Activated CD4-positive, alpha-beta T cell treated with anti-CD3 and anti-CD28 coated beads for 36 hours (primary cell): ENCODE measurements at regions not wholly inside any gene's neighbourhood (a gene's known extent, or its start where the extent isn't known, plus 50 kb on each side); places are given as distances from the start of the nearest gene placed in this dataset.

Experiments used
- ATAC-seq: fragments of 200-7000 bp; cut with Tn5 transposase; one replicate; pipeline ENCODE4 v1.10.0; 2021; ENCODE audit warnings: mild to moderate bottlenecking, moderate library complexity
- CTCF ChIA-PET: fragments of 350-600 bp; sonication (Branson Sonifier 250); formaldehyde crosslinking; loops from one replicate; lab custom pipeline; 2021; ENCODE audit warnings: antibody characterized with exemption; lab: Charles Lee
- POLR2A ChIA-PET: fragments of 350-600 bp; sonication (Branson Sonifier 250); formaldehyde crosslinking; loops from one replicate; lab custom pipeline; 2021; ENCODE audit warnings: antibody characterized with exemption, inconsistent platforms; lab: Charles Lee
- DNase-seq: peaks from one replicate; pipeline ENCODE4 v3.0.0-alpha.2; 2020
- H3K27ac Mint-ChIP-seq: one replicate; pipeline ENCODE4 v1.8.0; 2021; ENCODE audit warnings: mixed read lengths
- H3K27me3 Mint-ChIP-seq: one replicate; pipeline ENCODE4 v1.8.0; 2021; ENCODE audit warnings: mixed read lengths
- H3K36me3 Mint-ChIP-seq: one replicate; pipeline ENCODE4 v1.8.0; 2021; ENCODE audit warnings: low read depth, mixed read lengths
- H3K4me1 Mint-ChIP-seq: one replicate; pipeline ENCODE4 v1.8.0; 2021; ENCODE audit warnings: mixed read lengths
- H3K4me3 Mint-ChIP-seq: one replicate; pipeline ENCODE4 v1.8.0; 2021; ENCODE audit warnings: mild to moderate bottlenecking, moderate library complexity, mixed read lengths
- H3K9me3 Mint-ChIP-seq: one replicate; pipeline ENCODE4 v1.8.0; 2021; ENCODE audit warnings: low read depth, mixed read lengths
- intact Hi-C, 2 experiments: fragments of 100-400 bp; cut with DNase I in 1 of 2; cut with micrococcal nuclease in 1 of 2; formaldehyde crosslinking; loops; one replicate each; pipeline versions ENCODE4 v1.14.2 to v1.15.1; 2022 to 2024; cut with DNase I, micrococcal nuclease

DNA sequence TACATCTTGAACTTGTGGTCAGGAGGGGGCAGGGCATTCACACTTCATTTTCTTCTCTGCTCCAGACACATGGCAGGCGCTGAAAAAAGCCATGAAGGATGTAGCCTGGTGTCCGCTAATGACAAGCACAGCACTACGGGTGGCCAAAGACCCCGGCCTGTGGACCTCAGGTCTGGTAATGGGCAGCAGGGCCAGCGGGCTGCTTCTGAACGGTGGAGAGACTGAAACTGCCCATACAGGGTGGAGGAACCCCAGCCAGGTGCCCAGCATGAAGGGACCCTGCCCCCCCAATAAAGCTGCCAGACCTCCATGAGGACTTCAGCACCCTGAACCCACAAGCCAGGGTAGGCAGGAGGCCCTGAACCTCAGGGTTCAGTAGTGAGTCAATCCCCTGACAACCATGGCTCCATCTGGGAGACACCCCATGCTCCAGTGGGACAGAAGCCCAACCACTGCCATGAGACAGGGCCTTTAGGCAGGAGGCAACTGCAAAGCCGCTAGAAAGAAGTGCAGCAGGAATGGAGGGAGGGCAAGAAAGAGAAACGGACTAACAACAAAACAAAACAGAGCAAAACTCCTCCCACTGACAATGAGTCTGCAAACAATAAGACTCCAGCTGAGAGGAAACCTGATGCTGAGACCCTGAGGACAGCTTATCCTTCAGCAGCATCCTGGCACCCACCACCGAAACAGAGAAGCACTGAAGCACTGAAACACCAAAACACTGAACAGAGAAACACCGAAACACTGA is 140.2 kb upstream of the PPP2R2D start:
- Mint-ChIP-seq H3K27me3 (peaks cover 16% of the 10 kb centered on the region), H3K4me1 (no peaks in the 10 kb centered on the region), H3K27ac (no peak overlapping the region), H3K36me3 (no peaks in the 10 kb centered on the region), H3K9me3 (no peaks in the 10 kb centered on the region), H3K4me3 (no peak overlapping the region)
- ATAC-seq, result no peak
- no peak for DNase-seq
- CTCF ChIA-PET, result interaction anchor here (0.7 kb wide), 1 partner anchor 9 kb away, joined by 3 read pairs; no protein-coding TSS in a partner anchor
- intact Hi-C loops, result no loop called here
- POLR2A ChIA-PET, result no interaction called here

DNA sequence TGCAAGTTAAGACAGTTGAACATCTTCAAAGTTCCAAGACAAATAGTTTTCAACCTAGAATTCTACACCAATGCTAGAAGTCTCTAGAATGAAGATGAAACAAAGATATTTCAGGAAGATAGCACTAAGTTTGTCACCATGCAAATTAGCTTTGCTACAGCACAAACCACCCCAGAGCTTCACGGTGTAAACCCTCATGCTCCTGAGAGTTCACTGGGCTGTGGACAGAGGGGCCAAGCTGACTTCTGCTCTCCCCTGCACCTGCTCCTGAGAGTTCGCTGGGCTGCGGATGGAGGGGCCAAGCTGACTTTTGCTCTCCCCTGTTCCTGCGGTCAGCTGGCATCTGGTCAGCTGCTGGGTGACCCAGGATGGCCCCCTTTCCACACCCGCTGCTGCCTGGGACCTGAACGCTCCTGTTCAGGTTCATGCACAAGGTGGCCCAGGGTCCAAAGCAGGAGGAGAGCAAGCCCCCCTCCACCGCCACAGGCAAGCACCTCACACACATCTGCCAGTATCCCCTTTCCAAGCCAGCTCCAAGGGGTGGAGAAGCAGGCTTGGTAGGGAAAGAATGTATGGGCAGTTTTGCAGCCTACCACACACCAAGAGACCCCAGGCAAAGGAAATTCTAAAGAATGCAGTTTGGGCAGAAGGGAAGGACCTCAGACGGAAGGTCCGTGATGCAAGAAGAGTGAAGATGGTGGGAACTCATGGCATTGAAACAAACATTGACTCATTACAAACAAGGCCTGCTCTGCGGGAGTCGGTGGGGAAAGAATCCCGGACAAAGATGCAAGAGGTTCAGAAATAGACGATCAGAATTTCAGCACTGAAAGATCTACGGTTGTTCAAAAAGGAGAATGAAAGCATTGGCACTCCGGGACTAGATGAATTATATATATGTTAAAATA is 137.8 kb upstream of the PPP2R2D start:
- Mint-ChIP-seq H3K9me3 (no peaks in the 10 kb centered on the region), H3K4me1 (no peaks in the 10 kb centered on the region), H3K27ac (no peak overlapping the region), H3K36me3 (no peaks in the 10 kb centered on the region), H3K27me3 (peaks cover 16% of the 10 kb centered on the region), H3K4me3 (no peak overlapping the region)
- ChIA-PET POLR2A (no interaction called here), CTCF (no interaction called here)
- DNase-seq (no peak), ATAC-seq (no peak)
- intact Hi-C loops, result no loop called here

DNA sequence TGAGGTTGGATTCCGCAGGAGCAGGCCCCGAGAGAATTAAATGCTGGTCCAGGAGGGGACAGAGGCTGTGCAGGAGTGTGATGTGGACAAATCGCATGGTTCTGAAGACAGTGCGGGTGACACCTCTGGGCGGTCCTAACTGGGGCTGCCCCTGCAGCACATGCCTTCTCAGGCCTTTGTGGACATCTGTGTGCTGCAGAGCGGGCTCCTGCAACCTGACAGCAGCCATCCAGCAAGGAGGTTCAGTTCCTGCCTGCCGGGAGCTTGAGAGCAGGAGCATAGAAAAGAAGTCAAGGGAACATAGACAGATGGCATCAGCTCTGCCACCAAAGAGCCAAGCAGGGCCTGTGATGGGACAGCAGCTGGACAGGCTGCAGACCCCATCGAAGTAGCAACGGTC is 135.9 kb upstream of the PPP2R2D start:
- intact Hi-C loops, result no loop called here
- no peaks in the 10 kb centered on the region for H3K4me1 Mint-ChIP-seq
- H3K27ac Mint-ChIP-seq, result no peak overlapping the region
- POLR2A ChIA-PET, result no interaction called here
- CTCF ChIA-PET, result no interaction called here
- H3K9me3 Mint-ChIP-seq, result no peaks in the 10 kb centered on the region
- no peaks in the 10 kb centered on the region for H3K36me3 Mint-ChIP-seq
- no peak for ATAC-seq
- no peak overlapping the region for H3K4me3 Mint-ChIP-seq
- DNase-seq, result no peak
- H3K27me3 Mint-ChIP-seq, result peaks cover 13% of the 10 kb centered on the region

DNA sequence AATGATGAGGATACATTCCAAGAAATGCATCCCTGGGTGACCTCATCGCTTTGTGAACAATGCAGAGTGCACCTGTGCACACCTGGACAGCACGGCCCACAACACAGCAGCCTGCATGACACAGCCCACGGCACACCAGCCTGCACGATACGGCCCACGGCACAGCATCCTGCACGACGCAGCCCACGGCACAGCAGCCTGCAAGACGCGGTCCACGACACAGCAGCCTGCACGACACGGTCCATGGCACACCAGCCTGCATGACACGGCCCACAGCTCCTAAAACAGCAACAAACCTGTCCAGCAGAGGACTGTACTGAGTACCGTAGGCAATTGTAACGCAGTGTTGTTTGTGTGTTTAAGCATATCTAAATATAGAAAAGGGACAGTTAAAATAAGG is 134.7 kb upstream of the PPP2R2D start:
- intact Hi-C loops, result no loop called here
- no peak for ATAC-seq
- ChIA-PET POLR2A (no interaction called here), CTCF (no interaction called here)
- DNase-seq, result no peak
- H3K27ac Mint-ChIP-seq, result no peak overlapping the region
- no peaks in the 10 kb centered on the region for H3K9me3 Mint-ChIP-seq
- H3K36me3 Mint-ChIP-seq, result no peaks in the 10 kb centered on the region
- H3K4me3 Mint-ChIP-seq, result no peak overlapping the region
- no peaks in the 10 kb centered on the region for H3K4me1 Mint-ChIP-seq
- peaks cover 7% of the 10 kb centered on the region for H3K27me3 Mint-ChIP-seq

DNA sequence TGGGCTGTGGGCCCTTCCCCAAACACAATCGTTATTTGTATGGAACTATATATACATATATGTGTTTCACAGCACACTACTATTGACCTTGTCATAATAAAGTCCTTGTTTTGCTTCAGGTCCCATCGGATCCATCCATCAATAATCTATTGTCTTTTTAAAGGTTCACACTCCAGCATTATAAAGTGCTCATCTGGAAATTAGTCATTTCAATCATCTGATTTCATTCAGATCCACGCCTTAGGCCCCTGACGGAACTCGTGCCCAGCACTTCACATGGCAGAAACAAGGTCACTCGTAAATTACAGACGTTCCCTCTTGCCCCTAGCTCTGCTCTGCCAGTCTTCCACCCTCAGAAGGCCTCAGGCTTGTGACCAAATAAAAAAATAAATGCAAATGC is 133.1 kb upstream of the PPP2R2D start:
- intact Hi-C loops, result no loop called here
- Mint-ChIP-seq H3K4me3 (no peak overlapping the region), H3K27ac (no peak overlapping the region), H3K4me1 (no peaks in the 10 kb centered on the region), H3K9me3 (no peaks in the 10 kb centered on the region), H3K36me3 (no peaks in the 10 kb centered on the region), H3K27me3 (peaks cover 2% of the 10 kb centered on the region)
- ATAC-seq (no peak), DNase-seq (no peak)
- CTCF ChIA-PET, result interaction anchor here (0.6 kb wide), 1 partner anchor 328 kb away, joined by 3 read pairs; no protein-coding TSS in a partner anchor
- POLR2A ChIA-PET, result no interaction called here

DNA sequence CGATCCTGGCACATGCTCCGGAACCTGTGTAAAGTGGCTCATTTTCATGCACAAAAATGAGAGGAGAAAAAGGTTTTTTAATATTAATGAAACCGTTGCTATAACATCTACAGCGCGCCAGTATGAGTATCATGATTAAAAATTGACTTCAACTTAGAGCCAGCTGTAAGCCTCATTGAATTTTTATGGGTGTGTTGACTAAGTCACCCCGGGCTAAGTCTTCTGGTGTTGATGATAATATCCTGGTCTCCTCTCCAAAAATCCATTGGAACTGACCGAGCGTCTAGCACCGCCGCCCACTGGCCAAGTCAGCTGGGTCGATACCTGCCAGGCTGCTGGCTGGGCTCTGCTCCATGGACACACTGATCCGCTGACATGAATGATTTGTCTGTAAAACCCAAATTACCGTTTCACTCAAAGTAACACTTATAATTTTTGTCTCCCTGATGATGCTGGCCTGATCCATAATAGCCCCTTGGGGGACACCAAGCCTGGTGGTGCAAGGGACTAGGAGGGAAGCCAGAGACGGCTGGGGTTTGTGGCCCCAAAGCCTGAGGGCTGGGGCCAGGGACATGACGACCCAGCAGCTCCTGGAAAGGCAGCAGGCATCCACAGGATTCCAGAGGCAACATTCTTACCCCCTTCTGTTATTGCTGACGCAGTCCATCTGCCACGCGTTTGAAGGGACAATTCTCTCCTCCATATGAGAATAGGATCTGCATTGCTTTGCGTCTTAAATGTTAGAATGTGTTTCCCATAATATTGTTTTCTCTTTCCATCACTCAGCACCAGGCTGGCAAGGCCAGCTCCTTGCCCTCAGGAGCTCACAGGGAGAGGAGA is 131.0 kb upstream of the PPP2R2D start:
- ATAC-seq (no peak), DNase-seq (no peak)

DNA sequence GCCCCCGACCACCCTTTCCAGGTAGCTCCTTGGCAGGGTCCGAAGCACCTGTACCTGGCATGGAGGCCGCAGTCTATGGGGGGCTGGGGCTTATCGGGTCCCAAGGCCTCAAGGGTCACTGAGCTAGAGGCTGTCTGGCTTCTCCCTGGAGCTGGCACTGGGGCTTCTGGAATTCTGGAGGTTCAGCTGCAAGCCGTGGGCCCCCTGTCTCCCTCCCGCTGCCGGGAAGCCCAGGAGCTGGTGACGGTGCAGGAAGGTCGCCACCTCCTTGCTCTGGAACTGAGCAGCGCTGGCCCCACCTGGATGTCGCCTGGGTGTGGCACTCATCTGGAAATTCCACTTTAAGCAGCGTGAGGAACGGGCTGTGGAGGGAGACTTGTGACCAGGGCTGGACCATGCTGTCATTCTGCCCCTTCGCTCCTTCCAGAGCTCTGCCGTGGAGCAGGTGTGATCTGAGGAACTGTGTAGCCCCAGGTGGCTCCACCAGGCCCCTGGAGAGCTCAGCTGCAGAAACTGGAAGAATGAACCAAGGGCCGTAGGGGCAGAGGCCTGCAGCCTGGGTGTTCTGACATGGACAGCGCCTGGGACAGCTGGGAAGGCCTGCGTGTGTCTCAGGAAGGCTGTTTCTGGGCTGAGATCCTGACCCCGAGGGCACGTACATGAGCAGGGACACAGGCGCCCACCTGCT is 129.7 kb upstream of the PPP2R2D start:
- Mint-ChIP-seq H3K4me3 (no peak overlapping the region), H3K27ac (no peak overlapping the region), H3K36me3 (no peaks in the 10 kb centered on the region), H3K9me3 (peaks cover under 1% of the 10 kb centered on the region), H3K27me3 (peaks cover 4% of the 10 kb centered on the region), H3K4me1 (no peaks in the 10 kb centered on the region)
- ChIA-PET POLR2A (no interaction called here), CTCF (no interaction called here)
- DNase-seq, result no peak
- no peak for ATAC-seq
- intact Hi-C loops, result no loop called here

More for the DNA sequence above, 131.0 kb upstream of the PPP2R2D start:
- ChIA-PET CTCF (interaction anchor here (0.6 kb wide), 1 partner anchor 9 kb away, joined by 3 read pairs; no protein-coding TSS in a partner anchor), POLR2A (no interaction called here)
- H3K4me3 Mint-ChIP-seq, result no peak overlapping the region
- intact Hi-C loops, result no loop called here
- no peaks in the 10 kb centered on the region for H3K9me3 Mint-ChIP-seq
- H3K4me1 Mint-ChIP-seq, result no peaks in the 10 kb centered on the region
- H3K27ac Mint-ChIP-seq, result no peak overlapping the region
- no peaks in the 10 kb centered on the region for H3K36me3 Mint-ChIP-seq
- H3K27me3 Mint-ChIP-seq, result peaks cover 4% of the 10 kb centered on the region

DNA sequence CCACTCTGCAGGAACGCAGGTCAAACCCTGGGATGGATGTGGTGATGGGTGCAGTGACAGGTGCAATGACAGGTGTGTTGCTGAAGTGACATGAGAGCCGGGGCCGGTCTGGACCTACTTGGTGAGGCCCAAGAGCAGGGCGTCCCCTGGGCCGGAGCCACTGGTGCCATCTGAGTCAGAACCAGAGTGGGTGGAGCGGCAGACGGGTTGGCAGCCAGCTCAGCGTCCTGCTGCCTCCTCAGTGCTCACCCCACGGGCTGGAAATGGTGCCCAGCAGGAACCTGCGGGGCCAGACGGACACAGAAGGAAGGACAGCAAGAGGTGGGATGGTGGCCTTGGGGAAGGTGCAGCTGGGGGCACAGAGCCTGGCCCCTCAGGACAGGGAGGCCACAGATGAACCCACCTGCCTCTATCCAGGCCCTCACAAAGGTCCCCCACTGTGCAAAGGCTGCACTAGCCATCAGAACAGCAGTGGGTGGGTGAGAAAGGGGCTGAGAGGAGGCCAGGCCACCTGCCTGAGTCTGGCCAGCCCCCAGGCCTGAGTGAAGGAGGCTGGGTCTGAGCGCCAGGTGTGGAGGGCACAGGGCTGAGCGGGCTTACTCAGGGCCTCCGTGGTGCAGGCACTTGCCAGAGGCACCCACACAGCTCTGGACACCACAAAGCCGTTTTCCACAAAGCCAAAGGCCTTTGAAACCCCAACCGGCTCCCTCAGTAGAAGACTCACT is 129.0 kb upstream of the PPP2R2D start:
- ChIA-PET POLR2A (no interaction called here), CTCF (no interaction called here)
- Mint-ChIP-seq H3K4me3 (no peak overlapping the region), H3K36me3 (peaks cover 3% of the 10 kb centered on the region), H3K9me3 (peaks cover 8% of the 10 kb centered on the region), H3K27me3 (peaks cover 4% of the 10 kb centered on the region), H3K4me1 (no peaks in the 10 kb centered on the region), H3K27ac (no peak overlapping the region)
- DNase-seq (no peak), ATAC-seq (no peak)
- intact Hi-C loops, result no loop called here

DNA sequence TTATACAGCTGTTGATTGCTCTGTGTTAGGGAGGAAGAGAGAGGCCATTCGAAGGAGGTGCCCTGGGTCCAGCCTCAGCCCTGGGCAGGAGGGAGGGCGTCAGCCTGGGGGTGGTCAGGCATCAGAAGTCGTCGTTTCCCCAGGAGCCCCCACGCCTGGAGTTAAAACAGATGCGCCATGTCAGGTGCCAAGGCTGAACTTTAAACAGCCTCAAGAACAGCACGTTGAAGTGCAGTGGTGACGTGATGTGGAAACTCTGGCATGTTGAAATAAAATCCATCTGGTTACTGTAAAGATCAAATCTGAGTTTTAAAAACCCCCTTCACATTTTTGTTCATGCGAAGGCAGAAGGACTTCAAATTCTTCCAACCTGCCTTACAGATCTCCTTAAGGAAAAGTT is 128.4 kb upstream of the PPP2R2D start:
- ATAC-seq (no peak), DNase-seq (no peak)
- H3K36me3 Mint-ChIP-seq, result peaks cover 3% of the 10 kb centered on the region
- POLR2A ChIA-PET, result no interaction called here
- CTCF ChIA-PET, result no interaction called here
- H3K27ac Mint-ChIP-seq, result no peak overlapping the region
- H3K4me3 Mint-ChIP-seq, result no peak overlapping the region
- peaks cover 4% of the 10 kb centered on the region for H3K27me3 Mint-ChIP-seq
- intact Hi-C loops, result no loop called here
- H3K9me3 Mint-ChIP-seq, result peaks cover 13% of the 10 kb centered on the region
- H3K4me1 Mint-ChIP-seq, result no peaks in the 10 kb centered on the region

DNA sequence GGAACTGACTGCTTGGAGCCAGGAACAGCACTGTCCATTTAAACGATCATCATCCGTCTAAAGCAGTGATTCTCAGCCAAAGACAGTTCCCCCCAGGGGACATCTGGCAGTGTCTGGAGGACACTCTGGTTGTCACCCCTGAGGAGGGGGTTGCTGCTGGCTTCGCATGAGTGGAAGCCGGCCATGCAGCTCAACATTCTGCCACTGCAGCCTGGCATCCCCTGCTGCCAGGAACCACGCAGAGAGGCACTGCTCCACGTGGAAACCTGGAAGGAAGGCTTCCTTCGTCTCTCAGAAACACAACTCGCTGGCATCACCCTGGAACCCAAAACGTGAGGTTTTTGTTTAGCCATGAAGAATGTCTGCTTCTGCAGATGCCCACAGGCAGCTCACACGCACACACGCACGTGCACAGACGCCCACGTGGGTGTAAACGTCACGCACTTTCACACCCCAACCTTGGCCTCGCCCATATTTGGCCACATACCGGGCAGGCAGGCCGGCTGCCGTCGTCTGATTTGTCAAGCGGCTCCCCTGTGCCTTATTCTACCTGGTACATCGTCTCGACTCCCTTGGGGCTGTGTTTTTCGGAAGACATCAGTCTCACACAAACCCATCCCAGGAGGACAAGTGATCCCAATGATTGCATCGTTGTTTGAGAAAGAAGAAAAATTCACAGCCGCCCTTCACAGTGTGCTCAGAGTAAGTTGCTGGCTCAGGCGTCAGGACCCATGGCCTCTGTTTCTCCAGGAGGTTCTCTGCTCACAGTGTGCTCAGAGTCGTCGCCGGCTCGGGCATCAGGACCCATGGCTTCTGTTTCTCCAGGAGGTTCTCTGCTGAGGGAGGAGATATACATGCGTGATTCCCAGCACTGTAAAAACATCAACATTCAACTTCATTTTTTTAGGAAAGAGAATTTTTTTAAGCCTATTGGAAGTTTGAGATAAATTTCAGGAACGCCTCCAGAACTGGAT is 127.2 kb upstream of the PPP2R2D start:
- no peak for ATAC-seq
- H3K4me1 Mint-ChIP-seq, result no peaks in the 10 kb centered on the region
- intact Hi-C loops, result no loop called here
- H3K9me3 Mint-ChIP-seq, result peaks cover 21% of the 10 kb centered on the region
- POLR2A ChIA-PET, result no interaction called here
- no peak for DNase-seq
- H3K27ac Mint-ChIP-seq, result no peak overlapping the region
- peaks cover 3% of the 10 kb centered on the region for H3K36me3 Mint-ChIP-seq
- CTCF ChIA-PET, result no interaction called here
- no peak overlapping the region for H3K4me3 Mint-ChIP-seq
- H3K27me3 Mint-ChIP-seq, result peaks cover 4% of the 10 kb centered on the region
